Astrocyte of the cerebellum (primary cell): ENCODE measurements at regions not wholly inside any gene's neighbourhood (a gene's known extent, or its start where the extent isn't known, plus 50 kb on each side); places are given as distances from the start of the nearest gene placed in this dataset.

ENCODE experiments used
- DNase-seq: peaks from one replicate; pipeline ENCODE4 v3.0.0-alpha.2; 2011; ENCODE audit warnings: low read depth
- H3K4me3 ChIP-seq: 2 replicates; pipeline ENCODE4 v1.5.1; 2011; ENCODE audit warnings: mild to moderate bottlenecking, low read depth, low read length, moderate library complexity
- CTCF ChIP-seq: IDR thresholded peaks from 2 replicates; pipeline ENCODE4 v1.5.1; 2012; ENCODE audit warnings: low read length, low read depth, moderate library complexity, mild to moderate bottlenecking; ENCODE audit errors: missing control alignments
- in situ Hi-C: cut with HindIII; loops from 2 replicates; pipeline ENCODE4 v1.10.0; 2017; ENCODE audit warnings: low sequenced_read_pairs

- DNase-seq = no peak
- in situ Hi-C loops = no loop called here
- TF ChIP-seq CTCF = no peak
- no peak overlapping the region for H3K4me3 ChIP-seq
Measured at GRCh38 chr4:127210893-127211649, 421.7 kb upstream of the INTU start.

- TF ChIP-seq CTCF = no peak
- in situ Hi-C loops = no loop called here
- H3K4me3 ChIP-seq = no peak overlapping the region
- DNase-seq = no peak
Measured at GRCh38 chr4:127211650-127212560, 420.9 kb upstream of the INTU start.

GRCh38 chr4:127212701-127213100, 420.1 kb upstream of the INTU start:
- in situ Hi-C loops = no loop called here
- no peak for TF ChIP-seq CTCF
- H3K4me3 ChIP-seq = no peak overlapping the region
- DNase-seq = no peak

- TF ChIP-seq CTCF = no peak
- in situ Hi-C loops = no loop called here
- DNase-seq = peak; percentile 42
- no peak overlapping the region for H3K4me3 ChIP-seq
Measured at GRCh38 chr4:127214016-127214415, 418.7 kb upstream of the INTU start.

- TF ChIP-seq CTCF = no peak
- in situ Hi-C loops = no loop called here
- DNase-seq = no peak
Measured at GRCh38 chr4:127214931-127215330, 417.8 kb upstream of the INTU start.

GRCh38 chr4:127217586-127218229, 415.0 kb upstream of the INTU start:
- no peak overlapping the region for H3K4me3 ChIP-seq
- in situ Hi-C loops = no loop called here
- DNase-seq = no peak
- no peak for TF ChIP-seq CTCF

More at GRCh38 chr4:127214931-127215330, 417.8 kb upstream of the INTU start:
- no peak overlapping the region for H3K4me3 ChIP-seq
